ENCODE measurements at regions not wholly inside any gene's neighbourhood (a gene's known extent, or its start where the extent isn't known, plus 50 kb on each side); places are given as distances from the start of the nearest gene placed in this dataset.
A peak's percentile ranks its signal among the peaks of the same experiment; 100 is the strongest.
"Not testable (repeated sequence)": the region's sequence is repeated elsewhere in the genome, so short reads cannot be mapped to it uniquely, and the experiment has no call there.

DNA sequence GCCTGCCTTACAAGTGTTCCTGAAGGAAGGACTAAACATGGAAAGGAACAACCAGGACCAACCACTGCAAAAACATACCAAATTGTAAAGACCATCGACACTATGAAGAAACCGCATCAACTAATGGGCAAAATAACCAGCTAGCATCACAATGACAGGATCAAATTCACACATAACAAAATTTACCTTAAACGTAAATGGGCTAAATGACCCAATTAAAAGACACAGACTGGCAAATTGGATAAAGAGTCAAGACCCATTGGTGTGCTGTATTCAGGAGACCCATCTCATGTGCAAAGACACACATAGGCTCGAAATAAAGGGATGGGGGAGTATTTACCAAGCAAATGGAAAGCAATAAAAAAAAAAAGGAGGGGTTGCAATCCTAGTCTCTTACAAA lies 192.1 kb downstream of the MREG start:
- H3K36me3 Mint-ChIP-seq = peaks cover 0 to 20% of the 10 kb centered on the region in 2 donors
- DNase-seq (ENCODE audit: low spot score in 2 of 2); H3K27ac Mint-ChIP-seq; ATAC-seq: not testable (repeated sequence)
- peaks cover 4 to 12% of the 10 kb centered on the region in 2 donors for H3K9me3 Mint-ChIP-seq

DNA sequence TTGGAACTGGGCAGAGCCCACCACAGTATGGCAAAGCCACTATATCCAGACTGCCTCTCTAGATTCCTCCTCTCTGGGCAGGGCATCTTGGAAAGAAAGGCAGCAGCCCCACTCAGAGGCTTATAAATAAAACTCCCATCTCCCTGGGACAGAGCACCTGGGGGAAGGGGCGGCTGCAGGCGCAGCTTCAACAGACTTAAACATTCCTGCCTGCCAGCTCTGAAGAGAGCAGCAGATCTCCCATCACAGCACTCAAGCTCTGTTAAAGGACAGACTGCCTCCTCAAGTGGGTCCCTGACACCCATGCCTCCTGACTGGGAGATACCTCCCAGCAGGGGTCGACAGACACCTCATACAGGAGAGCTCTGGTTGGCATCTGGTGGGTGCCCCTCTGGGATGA lies 193.6 kb downstream of the MREG start:
- H3K9me3 Mint-ChIP-seq = peaks cover 4 to 12% of the 10 kb centered on the region in 2 donors
- not testable (repeated sequence) for DNase-seq (ENCODE audit: low spot score in 2 of 2); ATAC-seq; H3K27ac Mint-ChIP-seq
- H3K36me3 Mint-ChIP-seq = peaks cover 0 to 20% of the 10 kb centered on the region in 2 donors

DNA sequence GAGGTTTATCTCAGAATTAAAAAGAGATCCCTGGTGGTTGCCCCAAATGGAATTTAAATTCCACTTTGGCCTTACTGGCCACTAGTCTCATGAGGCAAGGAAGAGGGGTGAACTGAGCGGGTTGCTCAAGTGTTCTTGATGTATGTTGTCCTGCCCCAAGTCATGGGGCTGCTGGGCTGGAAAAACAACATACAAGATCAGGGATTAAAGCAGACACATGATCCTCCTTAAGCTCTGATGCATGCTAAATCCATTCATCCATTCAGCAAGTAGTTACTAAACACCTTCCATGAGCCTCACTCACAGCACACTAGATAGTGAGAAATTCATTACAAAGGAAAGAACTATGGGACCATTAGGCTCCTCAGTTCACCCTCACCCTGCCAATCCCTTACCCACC lies 196.3 kb downstream of the MREG start:
- ATAC-seq (no peak), DNase-seq (ENCODE audit: low spot score in 2 of 2) (no peak)
- Mint-ChIP-seq H3K36me3 (peaks cover 0 to 20% of the 10 kb centered on the region in 2 donors), H3K9me3 (peaks cover 4 to 9% of the 10 kb centered on the region in 2 donors), H3K27ac (no peak overlapping the region)

DNA sequence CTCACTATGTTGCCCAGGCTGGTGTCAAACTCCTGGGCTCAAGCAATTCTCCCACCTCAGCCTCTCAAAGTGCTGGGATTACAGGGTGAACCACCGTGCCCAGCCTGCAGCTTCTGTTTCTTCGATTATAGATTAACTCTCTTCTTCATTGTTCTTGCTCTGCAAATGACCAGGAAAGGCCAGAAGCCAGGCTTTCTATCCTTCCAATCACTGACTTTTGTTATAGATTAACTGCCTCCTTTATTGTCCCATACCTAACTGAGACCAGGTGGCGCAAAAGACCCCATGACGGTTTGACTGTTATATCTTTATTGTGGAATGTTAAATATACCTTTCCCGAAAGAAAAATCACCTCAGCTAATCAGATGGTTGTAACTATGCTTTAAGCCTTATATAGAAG lies 196.9 kb downstream of the MREG start:
- DNase-seq (ENCODE audit: low spot score in 2 of 2) (no peak), ATAC-seq (no peak)
- H3K36me3 Mint-ChIP-seq = peaks cover 0 to 20% of the 10 kb centered on the region in 2 donors
- H3K27ac Mint-ChIP-seq = no peak overlapping the region
- peaks cover 4 to 7% of the 10 kb centered on the region in 2 donors for H3K9me3 Mint-ChIP-seq

DNA sequence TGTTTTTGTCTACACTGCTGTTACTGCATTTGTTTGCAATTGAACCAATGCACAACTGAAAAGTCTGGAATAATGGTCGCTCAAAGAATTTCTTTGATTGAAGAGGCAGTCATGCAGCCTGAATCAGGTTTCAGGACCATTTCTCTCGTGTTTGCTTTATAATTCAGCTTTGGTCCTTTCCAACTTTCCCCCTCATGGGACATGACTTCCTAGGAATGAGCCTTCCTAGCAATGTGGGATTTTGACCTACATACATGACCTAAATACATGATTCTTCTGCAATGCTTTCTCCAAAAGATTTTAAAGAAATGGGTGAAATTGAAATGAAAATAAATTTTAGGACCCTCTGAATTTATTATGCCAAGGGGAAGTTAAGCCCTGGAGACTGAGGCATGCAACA lies 197.4 kb downstream of the MREG start:
- ATAC-seq = no peak
- H3K27ac Mint-ChIP-seq = no peak overlapping the region

DNA sequence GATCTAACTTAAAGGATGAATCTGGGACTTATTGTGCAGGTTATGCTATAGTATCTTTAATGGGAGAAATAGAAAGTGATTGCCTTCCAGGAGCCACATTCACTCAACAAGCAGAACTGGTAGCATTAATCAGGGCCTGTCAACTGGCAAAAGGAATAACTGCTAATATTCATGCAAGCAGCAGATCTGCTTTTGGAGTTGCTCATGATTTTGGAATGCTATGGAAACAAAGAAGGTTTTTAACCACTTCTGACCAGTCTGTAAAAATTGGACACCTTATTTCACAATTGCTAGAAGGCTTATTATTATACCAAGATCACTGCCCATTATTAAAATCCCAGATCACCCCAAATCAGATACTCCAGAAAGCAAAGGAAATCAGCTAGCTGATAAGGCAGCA lies 200.4 kb downstream of the MREG start:
- DNase-seq (ENCODE audit: low spot score in 2 of 2) (no peak), ATAC-seq (no peak)
- H3K27ac Mint-ChIP-seq = no peak overlapping the region
- H3K9me3 Mint-ChIP-seq = no peaks in the 10 kb centered on the region
- H3K36me3 Mint-ChIP-seq = no peaks in the 10 kb centered on the region

More for the DNA sequence above, 197.4 kb downstream of the MREG start:
- DNase-seq (ENCODE audit: low spot score in 2 of 2) = no peak
- H3K36me3 Mint-ChIP-seq = peaks cover 0 to 20% of the 10 kb centered on the region in 2 donors
- peaks cover 4 to 5% of the 10 kb centered on the region in 2 donors for H3K9me3 Mint-ChIP-seq

DNA sequence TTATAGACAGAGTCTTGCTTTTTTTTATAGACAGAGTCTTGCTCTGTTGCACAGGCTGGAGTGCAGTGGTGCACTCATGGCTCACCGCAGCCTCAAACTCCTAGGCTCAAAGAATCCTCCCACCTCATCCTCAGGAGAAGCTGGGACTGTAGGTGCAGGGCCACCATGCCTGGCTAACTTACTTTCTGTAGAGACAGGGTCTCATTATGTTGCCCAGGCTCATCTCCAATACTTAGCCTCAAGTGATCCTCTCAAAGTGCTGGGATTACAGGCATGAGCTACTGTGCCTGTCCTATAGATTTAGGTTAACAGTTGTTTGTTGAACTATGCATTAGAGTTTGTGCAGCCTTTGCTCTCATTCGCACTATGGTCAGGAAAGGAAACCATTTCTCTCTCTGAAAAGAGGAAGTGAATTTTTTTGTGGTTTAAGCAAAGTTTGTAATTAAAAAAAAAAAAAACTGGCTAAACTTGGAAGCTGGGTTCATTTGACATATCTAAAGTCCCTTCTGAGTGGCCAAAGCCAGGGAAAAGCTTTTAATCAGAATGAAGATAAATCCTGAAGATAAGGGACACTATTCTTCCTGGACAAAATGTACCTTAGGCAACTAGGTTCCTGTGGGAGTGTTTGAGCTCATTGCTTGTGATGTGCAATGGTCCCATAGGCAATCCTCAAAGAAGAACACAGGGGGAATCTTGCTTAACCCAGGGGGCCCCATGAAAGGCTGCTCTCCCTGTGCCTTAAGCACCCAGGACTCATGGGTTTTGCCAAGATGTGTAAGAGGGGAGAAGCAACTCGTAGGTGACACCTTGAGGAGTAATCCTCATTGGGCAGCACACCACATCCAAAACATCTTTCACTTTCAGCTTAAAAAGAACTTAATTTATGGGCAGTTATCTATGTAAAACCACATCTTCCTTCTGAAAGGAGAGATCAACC lies 201.7 kb downstream of the MREG start:
- peak overlapping the region in 1 of 2 donors; percentile 55 for H3K27ac Mint-ChIP-seq
- ATAC-seq (no peak), DNase-seq (ENCODE audit: low spot score in 2 of 2) (no peak)
- no peaks in the 10 kb centered on the region for H3K9me3 Mint-ChIP-seq
- no peaks in the 10 kb centered on the region for H3K36me3 Mint-ChIP-seq

DNA sequence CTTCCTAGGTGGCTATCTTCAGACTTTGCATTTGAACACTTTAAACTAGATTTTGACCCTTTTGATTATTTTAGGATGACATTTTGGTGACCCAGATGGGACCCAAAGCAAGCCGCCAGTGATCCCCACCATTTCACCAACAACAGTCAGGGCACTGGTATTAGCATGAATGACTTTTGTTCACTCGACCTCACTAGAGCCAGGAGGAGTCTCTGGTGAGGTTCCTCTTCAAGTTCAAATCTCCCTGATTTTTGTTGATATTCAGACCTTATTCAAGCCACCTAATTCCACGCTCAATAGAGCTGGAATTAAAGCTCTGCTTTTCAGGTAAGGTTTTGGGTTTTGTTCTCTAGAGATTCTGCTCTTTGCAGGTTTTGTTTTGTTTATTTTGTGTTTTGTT lies 202.3 kb downstream of the MREG start:
- ATAC-seq = no peak

DNA sequence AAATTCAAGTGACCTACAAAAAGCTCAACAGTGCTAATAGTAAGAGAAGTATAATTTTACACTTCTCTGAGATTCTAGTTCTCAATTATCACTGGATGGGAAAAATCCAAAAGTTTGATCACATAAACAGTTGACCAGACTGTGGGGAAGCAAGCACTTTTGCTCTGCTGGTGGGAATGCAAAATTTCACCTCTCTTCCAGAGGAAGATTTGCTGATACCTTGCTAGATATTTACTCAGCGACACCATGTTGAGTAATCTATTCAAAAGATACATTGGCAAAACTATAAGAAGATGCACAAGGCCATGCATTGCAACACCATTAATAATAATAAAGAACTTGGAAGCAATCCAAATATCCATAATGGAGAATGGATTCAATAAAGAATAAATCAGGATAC lies 204.4 kb downstream of the MREG start:
- DNase-seq (ENCODE audit: low spot score in 2 of 2) (no peak), ATAC-seq (no peak)
- Mint-ChIP-seq H3K36me3 (no peaks in the 10 kb centered on the region), H3K9me3 (no peaks in the 10 kb centered on the region), H3K27ac (no peak overlapping the region)

More for the DNA sequence above, 202.3 kb downstream of the MREG start:
- Mint-ChIP-seq H3K36me3 (no peaks in the 10 kb centered on the region), H3K9me3 (no peaks in the 10 kb centered on the region), H3K27ac (peak overlapping the region in 1 of 2 donors; percentile 55)
- no peak for DNase-seq (ENCODE audit: low spot score in 2 of 2)

DNA sequence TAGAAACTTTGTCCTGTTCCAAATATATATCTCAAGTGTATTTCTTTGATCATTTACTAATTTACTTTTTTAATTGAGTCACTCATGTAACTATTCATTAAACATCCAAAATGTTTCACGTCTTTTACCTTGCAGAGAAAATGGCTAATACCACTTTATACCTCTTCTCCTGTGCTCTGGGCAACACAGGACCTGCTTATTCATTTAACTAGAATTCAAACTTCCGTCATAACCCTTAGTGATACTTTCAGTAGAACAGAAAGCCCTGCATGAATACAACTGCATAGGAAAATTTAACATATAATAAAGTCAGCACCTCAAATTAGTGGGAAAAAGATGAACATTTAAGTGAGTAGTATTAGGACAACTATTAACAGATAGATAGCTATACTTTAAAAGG lies 205.2 kb downstream of the MREG start:
- ATAC-seq (no peak), DNase-seq (ENCODE audit: low spot score in 2 of 2) (no peak)
- no peaks in the 10 kb centered on the region for H3K36me3 Mint-ChIP-seq
- H3K27ac Mint-ChIP-seq = no peak overlapping the region
- H3K9me3 Mint-ChIP-seq = no peaks in the 10 kb centered on the region

DNA sequence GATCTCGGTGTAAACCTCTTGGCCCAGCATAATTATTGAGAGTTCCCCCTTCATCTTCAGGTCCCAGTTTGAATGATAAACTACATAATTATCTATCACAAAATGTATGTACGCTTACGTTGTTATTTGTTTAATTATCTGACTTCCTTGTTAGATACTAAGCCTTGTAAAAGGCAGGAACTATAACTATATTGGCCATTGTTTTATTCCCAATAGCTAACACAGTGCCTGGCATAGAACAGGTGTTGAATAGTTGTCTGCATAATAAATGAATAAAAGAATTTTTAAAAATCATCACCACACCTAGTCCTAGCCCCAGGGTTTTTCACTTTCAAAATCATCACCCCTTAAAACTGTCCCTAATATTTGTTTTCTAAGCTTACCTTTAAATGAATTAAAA lies 207.9 kb downstream of the MREG start:
- ATAC-seq (no peak), DNase-seq (ENCODE audit: low spot score in 2 of 2) (no peak)
- Mint-ChIP-seq H3K36me3 (no peaks in the 10 kb centered on the region), H3K27ac (no peak overlapping the region), H3K9me3 (no peaks in the 10 kb centered on the region)

DNA sequence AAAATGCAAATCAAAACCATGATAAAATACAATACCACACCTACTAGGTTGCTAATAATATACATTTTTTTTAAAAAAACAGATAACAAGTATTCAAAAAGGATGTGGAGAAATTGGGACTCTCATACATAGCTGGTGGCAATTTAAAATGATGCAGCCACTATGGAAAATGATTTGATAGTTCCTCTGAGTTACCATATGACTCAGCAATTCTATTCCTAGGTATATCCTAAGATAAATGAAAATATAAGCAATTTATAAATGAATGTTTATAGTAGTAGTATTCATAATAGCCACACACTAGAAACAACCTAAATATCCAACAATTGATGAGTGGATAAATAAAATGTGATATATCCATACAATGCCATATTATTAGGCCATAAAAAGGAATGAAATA lies 210.2 kb downstream of the MREG start:
- no peaks in the 10 kb centered on the region for H3K36me3 Mint-ChIP-seq
- H3K9me3 Mint-ChIP-seq = no peaks in the 10 kb centered on the region
- DNase-seq (ENCODE audit: low spot score in 2 of 2) = no peak
- no peak for ATAC-seq
- no peak overlapping the region for H3K27ac Mint-ChIP-seq

DNA sequence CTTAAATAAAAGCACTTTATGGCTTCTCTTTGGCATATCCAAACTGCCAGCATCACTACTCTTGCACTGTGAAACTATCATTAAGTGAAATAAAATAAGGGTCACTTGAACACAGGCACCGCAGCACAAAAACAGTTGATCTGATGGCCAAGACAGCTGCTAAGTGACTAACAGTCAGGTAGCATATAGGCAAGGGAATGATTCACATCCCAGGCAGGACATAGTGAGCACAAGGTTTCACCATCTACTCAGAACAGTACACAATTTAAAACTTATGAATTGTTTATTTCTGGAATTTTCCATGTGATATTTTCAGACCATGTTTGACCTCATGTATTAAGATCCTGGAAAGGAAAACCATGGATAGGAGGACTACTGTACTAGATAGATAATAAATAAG lies 214.2 kb downstream of the MREG start:
- ATAC-seq = no peak
- no peaks in the 10 kb centered on the region for H3K36me3 Mint-ChIP-seq
- H3K9me3 Mint-ChIP-seq = no peaks in the 10 kb centered on the region
- H3K27ac Mint-ChIP-seq = no peak overlapping the region
- no peak for DNase-seq (ENCODE audit: low spot score in 2 of 2)

DNA sequence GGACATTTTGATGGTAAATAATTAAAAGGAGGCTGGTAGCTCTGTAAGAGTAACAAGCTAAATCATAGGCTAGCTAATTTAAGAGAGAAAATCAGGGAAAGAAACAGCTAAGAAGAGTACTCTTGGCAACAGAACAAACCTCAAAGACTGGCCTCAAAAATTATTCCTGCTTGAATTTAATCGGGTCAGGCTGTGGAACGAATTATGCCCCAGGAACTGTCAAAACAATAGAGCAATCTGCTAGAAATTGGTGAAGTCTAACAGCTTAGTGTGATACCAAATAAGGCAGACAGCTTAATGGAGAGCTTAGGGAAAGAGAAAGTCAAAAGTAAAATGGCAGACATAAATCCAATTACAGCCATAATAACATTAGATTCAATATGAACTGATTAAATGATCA lies 215.7 kb downstream of the MREG start:
- Mint-ChIP-seq H3K9me3 (no peaks in the 10 kb centered on the region), H3K36me3 (no peaks in the 10 kb centered on the region), H3K27ac (no peak overlapping the region)
- DNase-seq (ENCODE audit: low spot score in 2 of 2) (no peak), ATAC-seq (no peak)

DNA sequence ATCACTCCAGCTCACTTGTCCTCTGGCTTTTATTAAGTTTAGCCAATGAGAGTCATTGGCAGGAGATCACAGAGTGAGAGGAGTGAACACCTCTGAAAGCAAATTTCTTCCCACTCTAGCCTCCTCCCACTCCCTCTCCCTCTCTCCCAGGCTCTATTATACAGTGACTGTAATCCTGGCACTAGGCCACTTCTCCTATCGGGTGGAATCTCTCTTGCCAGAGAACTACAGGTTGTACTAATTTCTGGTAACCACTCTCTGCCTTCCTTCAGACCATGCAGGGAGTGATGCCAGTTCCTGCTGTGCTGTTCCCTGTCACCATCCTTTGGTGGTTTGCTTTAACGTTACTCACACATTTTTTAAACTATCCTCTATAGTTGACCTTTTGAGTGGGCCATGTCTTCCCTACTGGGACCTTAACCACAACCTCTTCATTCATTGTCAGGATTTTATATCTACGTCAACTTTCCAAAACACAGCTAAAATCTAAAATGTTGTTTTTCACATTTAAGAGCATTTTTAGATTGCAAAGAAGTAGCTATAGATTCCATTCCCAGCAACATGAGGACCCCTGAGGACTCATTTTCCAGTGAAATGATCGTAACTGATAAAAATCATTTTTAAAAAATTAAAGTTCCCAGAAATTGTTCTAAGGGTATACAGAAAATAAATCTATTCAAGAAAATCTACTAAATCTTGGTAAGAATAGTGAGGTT lies 217.1 kb downstream of the MREG start:
- peak overlapping the region in 1 of 2 donors; percentile 4 for H3K27ac Mint-ChIP-seq
- ATAC-seq = peak; percentile 16 to 84
- no peaks in the 10 kb centered on the region for H3K9me3 Mint-ChIP-seq
- no peak for DNase-seq (ENCODE audit: low spot score in 2 of 2)
- no peaks in the 10 kb centered on the region for H3K36me3 Mint-ChIP-seq

DNA sequence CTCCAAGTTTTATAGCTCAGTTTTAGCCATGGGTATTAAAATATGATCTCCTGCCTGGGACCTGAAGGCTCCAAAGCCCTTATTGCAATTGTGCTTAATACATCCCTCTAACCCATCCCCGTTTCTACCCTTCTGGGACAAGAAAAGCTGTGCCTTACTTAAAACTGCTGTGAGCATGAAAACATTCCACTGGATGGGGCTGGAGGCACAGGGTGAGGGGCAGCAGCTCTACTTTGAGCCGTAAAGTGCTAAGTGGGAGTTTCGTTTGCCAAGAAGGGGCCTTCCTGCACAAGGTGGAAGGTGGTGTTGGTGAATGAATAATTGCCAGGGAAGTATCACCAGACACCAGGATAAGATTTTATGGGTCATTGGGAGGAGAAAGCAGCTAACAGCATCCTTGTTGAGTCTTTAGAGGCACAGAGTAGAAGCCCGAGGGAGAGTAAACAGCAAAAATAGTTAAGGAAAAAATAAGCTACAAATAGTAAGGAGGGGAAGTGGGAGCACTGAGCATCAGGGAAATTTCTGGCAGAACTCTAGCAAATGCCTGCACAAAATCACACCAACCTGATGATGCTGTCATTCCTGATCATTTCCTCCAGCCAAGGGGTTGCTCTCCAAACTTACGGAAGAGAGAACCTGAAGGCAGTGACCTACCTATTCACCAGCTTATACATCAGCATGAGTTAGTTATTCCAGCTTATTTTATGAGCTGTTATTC lies 218.4 kb downstream of the MREG start:
- no peak for ATAC-seq
- H3K36me3 Mint-ChIP-seq = no peaks in the 10 kb centered on the region
- no peak for DNase-seq (ENCODE audit: low spot score in 2 of 2)
- H3K27ac Mint-ChIP-seq = no peak overlapping the region
- no peaks in the 10 kb centered on the region for H3K9me3 Mint-ChIP-seq

All from activated naive CD4-positive, alpha-beta T cell treated with anti-CD3 and anti-CD28 coated beads, Interleukin-2, amount 50 U/mL, for 72 hours (primary cell).